Keratinocyte (primary cell): ENCODE measurements at regions not wholly inside any gene's neighbourhood (a gene's known extent, or its start where the extent isn't known, plus 50 kb on each side); places are given as distances from the start of the nearest gene placed in this dataset.

ENCODE experiments used
- DNase-seq: peaks from one replicate; pipeline ENCODE4 v3.0.0-alpha.2; 2011; ENCODE audit warnings: low read depth, missing footprints, low spot score
- FAIRE-seq: peaks from 2 replicates; lab custom pipeline; 2011; peaks lifted over from hg19 to GRCh38; lab: Jason Lieb, UNC
- H2AFZ ChIP-seq: 2 replicates; pipeline ENCODE4 v1.6.0; 2012; ENCODE audit warnings: low read length, control low read depth, inconsistent platforms; ENCODE audit not compliant: control insufficient read depth
- H3K27ac ChIP-seq: 2 replicates; pipeline ENCODE4 v1.5.1; 2011; ENCODE audit warnings: low read length; ENCODE audit not compliant: control insufficient read depth, insufficient read depth
- H3K27me3 ChIP-seq: 3 replicates; pipeline ENCODE4 v1.6.0; 2011; ENCODE audit warnings: low read length; ENCODE audit not compliant: control insufficient read depth, insufficient read depth; ENCODE audit errors: extremely low read depth
- H3K36me3 ChIP-seq, 2 experiments: 2 replicates in 1 of 2; 3 replicates in 1 of 2; pipeline ENCODE4 v1.5.1; 2011; ENCODE audit warnings: low read length in 2 of 2, mild to moderate bottlenecking in 1 of 2; ENCODE audit not compliant: control insufficient read depth in 2 of 2, insufficient read depth in 2 of 2; ENCODE audit errors: extremely low read depth in 1 of 2
- H3K4me1 ChIP-seq: 3 replicates; pipeline ENCODE4 v1.5.1; 2011; ENCODE audit warnings: low read length; ENCODE audit not compliant: control insufficient read depth, insufficient read depth; ENCODE audit errors: extremely low read depth
- H3K4me2 ChIP-seq: 3 replicates; pipeline ENCODE4 v1.6.0; 2011; ENCODE audit warnings: low read depth, low read length; ENCODE audit not compliant: control insufficient read depth, insufficient read depth; ENCODE audit errors: extremely low read depth
- H3K4me3 ChIP-seq, 3 experiments: fragments of 200-600 bp in 1 of 3; sonication (generic) in 1 of 3; 2 replicates in 2 of 3; 3 replicates in 1 of 3; pipeline ENCODE4 v1.5.1; 2011 to 2016; ENCODE audit warnings: low read length in 3 of 3, mild to moderate bottlenecking in 3 of 3, control low read depth in 2 of 3, inconsistent platforms in 1 of 3, low read depth in 1 of 3, mixed read lengths in 1 of 3, mixed run types in 1 of 3, moderate library complexity in 1 of 3; ENCODE audit not compliant: control insufficient read depth in 2 of 3, insufficient read depth in 2 of 3; ENCODE audit errors: extremely low read depth in 1 of 3
- H3K79me2 ChIP-seq: 2 replicates; pipeline ENCODE4 v1.6.0; 2012; ENCODE audit warnings: low read length; ENCODE audit not compliant: control insufficient read depth, insufficient read depth
- H3K9ac ChIP-seq: 3 replicates; pipeline ENCODE4 v1.6.0; 2011; ENCODE audit warnings: low read length; ENCODE audit not compliant: control insufficient read depth, insufficient read depth; ENCODE audit errors: extremely low read depth
- H3K9me1 ChIP-seq: 3 replicates; pipeline ENCODE4 v1.6.0; 2011; ENCODE audit warnings: low read length; ENCODE audit not compliant: control insufficient read depth, insufficient read depth; ENCODE audit errors: extremely low read depth
- H3K9me3 ChIP-seq: 2 replicates; pipeline ENCODE4 v1.5.1; 2012; ENCODE audit warnings: low read depth, low read length; ENCODE audit not compliant: control insufficient read depth
- H4K20me1 ChIP-seq: 3 replicates; pipeline ENCODE4 v1.6.0; 2011; ENCODE audit warnings: low read length; ENCODE audit not compliant: control insufficient read depth, insufficient read depth; ENCODE audit errors: extremely low read depth
- CTCF ChIP-seq, 3 experiments: IDR thresholded peaks in 1 of 3; conservative IDR thresholded peaks in 1 of 3; optimal IDR thresholded peaks in 1 of 3; 2 replicates in 2 of 3; 3 replicates in 1 of 3; pipeline versions ENCODE3 to v1.5.1; 2011; ENCODE audit warnings: low read length in 3 of 3, mild to moderate bottlenecking in 3 of 3, moderate library complexity in 2 of 3, control low read depth in 1 of 3, inconsistent platforms in 1 of 3; ENCODE audit not compliant: insufficient read depth in 2 of 3; ENCODE audit errors: extremely low read depth in 1 of 3
- EZH2 ChIP-seq: IDR thresholded peaks from one replicate; pipeline ENCODE4 v1.6.1; 2012; ENCODE audit warnings: inconsistent platforms, mild to moderate bottlenecking, low read length, moderate library complexity
- dilution Hi-C: fragments of 300-500 bp; cut with MboI; formaldehyde crosslinking; loops from one replicate; pipeline ENCODE4 v1.7.0; 2020; ENCODE audit warnings: low sequenced_read_pairs; ENCODE audit not compliant: extremely low pct_ligation_motif_present

- no peaks in the 10 kb centered on the region for H3K4me1 ChIP-seq
- H3K9me3 ChIP-seq = no peaks in the 10 kb centered on the region
- FAIRE-seq = no peak
- H3K4me2 ChIP-seq = no peak overlapping the region
- H3K79me2 ChIP-seq = no peaks in the 10 kb centered on the region
- dilution Hi-C loops = no loop called here
- H3K27ac ChIP-seq = no peak overlapping the region
- no peaks in the 10 kb centered on the region for H4K20me1 ChIP-seq
- H2AFZ ChIP-seq = no peak overlapping the region
- no peak for DNase-seq
- no peaks in the 10 kb centered on the region for H3K36me3 ChIP-seq
- TF ChIP-seq CTCF (optimal IDR thresholded peaks at IDR 0.05 in 1 of 3, IDR thresholded peaks at IDR 0.05 in 1 of 3, conservative IDR thresholded peaks at IDR 0.05 in 1 of 3; ENCODE audit: extremely low read depth in 1 of 3, insufficient read depth in 2 of 3, low read length in 3 of 3) (no peak), EZH2 (no peak)
- no peak overlapping the region for H3K4me3 ChIP-seq
- no peaks in the 10 kb centered on the region for H3K27me3 ChIP-seq
- H3K9ac ChIP-seq = no peak overlapping the region
- no peaks in the 10 kb centered on the region for H3K9me1 ChIP-seq
These were observed 707.1 kb upstream of the SPRY2 start for GRCh38 chr13:81048026-81048461.

- no peak overlapping the region for H3K27ac ChIP-seq
- H4K20me1 ChIP-seq = no peaks in the 10 kb centered on the region
- no peaks in the 10 kb centered on the region for H3K27me3 ChIP-seq
- no peak overlapping the region for H3K4me2 ChIP-seq
- no peaks in the 10 kb centered on the region for H3K9me3 ChIP-seq
- H3K79me2 ChIP-seq = no peaks in the 10 kb centered on the region
- no peaks in the 10 kb centered on the region for H3K36me3 ChIP-seq
- no peak for TF ChIP-seq CTCF (optimal IDR thresholded peaks at IDR 0.05 in 1 of 3, IDR thresholded peaks at IDR 0.05 in 1 of 3, conservative IDR thresholded peaks at IDR 0.05 in 1 of 3; ENCODE audit: extremely low read depth in 1 of 3, insufficient read depth in 2 of 3, low read length in 3 of 3)
- TF ChIP-seq EZH2 = no peak
- DNase-seq = no peak
- H2AFZ ChIP-seq = no peak overlapping the region
- no peak overlapping the region for H3K4me3 ChIP-seq
- H3K9me1 ChIP-seq = no peaks in the 10 kb centered on the region
- no peaks in the 10 kb centered on the region for H3K4me1 ChIP-seq
- no peak overlapping the region for H3K9ac ChIP-seq
- dilution Hi-C loops = no loop called here
- no peak for FAIRE-seq
These were observed 700.8 kb upstream of the SPRY2 start for GRCh38 chr13:81041761-81042160.
